C1 segment of cervical spinal cord (tissue), 14 donors: ENCODE measurements at regions not wholly inside any gene's neighbourhood (a gene's known extent, or its start where the extent isn't known, plus 50 kb on each side); places are given as distances from the start of the nearest gene placed in this dataset.
"Not testable (repeated sequence)": the region's sequence is repeated elsewhere in the genome, so short reads cannot be mapped to it uniquely, and the experiment has no call there.

Experiments
- DNase-seq, 14 donors: peaks; one replicate each; lab custom pipeline; 2025; lab: John Stamatoyannopoulos, UW

- no peak for DNase-seq
Measured at GRCh38 chr15:79157631-79158592, 67.3 kb upstream of the RASGRF1 start.

GRCh38 chr15:79156704-79157375 lies 66.3 kb upstream of the RASGRF1 start:
- DNase-seq = no peak

- no peak for DNase-seq
Measured at GRCh38 chr15:79154483-79155135, 64.0 kb upstream of the RASGRF1 start.

- not testable (repeated sequence) for DNase-seq
Measured at GRCh38 chr15:79144290-79144689, 53.7 kb upstream of the RASGRF1 start.

- no peak for DNase-seq
Measured at GRCh38 chr15:79140846-79141570, 50.4 kb upstream of the RASGRF1 start.
